ENCODE measurements at regions not wholly inside any gene's neighbourhood (a gene's known extent, or its start where the extent isn't known, plus 50 kb on each side); places are given as distances from the start of the nearest gene placed in this dataset.

DNA sequence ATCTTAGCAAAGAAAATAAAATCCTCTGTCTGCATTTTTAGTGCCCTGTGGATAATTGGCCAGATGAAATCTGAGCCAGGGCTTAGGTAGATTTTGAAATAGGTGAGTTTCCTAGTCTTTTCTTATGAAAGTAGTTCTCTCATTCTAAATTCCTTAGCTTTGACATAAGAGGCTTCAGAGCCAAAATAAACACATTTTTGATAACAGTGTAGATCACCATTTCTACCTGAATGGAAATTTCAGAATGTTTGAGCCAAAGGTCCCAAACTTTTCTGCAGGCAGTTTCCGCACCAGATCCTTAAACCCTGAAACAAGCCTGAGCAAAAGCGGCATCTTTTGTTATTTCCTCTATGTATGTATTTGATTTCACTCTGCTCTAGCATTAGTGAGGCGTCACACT, 551.2 kb downstream of the EFNB2 start:
- Histone ChIP-seq H2BK120ac (ENCODE audit: low read depth, low read length) (no peak overlapping the region), H2AK5ac (ENCODE audit: low read depth, low read length) (no peak overlapping the region), H3K4ac (ENCODE audit: low read depth, low read length) (no peak overlapping the region), H3K4me3 (ENCODE audit: insufficient read depth, low read depth, low read length) (no peak overlapping the region), H3K79me1 (ENCODE audit: low read depth in 1 of 2, low read length in 2 of 2) (no peaks in the 10 kb centered on the region), H2AFZ (replicated peaks; ENCODE audit: low read length, poor library complexity) (no peak overlapping the region), H3K23ac (ENCODE audit: low read depth, low read length) (no peak overlapping the region), H2BK5ac (ENCODE audit: low read depth, low read length, poor library complexity, severe bottlenecking) (no peak overlapping the region), H4K20me1 (ENCODE audit: insufficient read depth, low read length) (no peaks in the 10 kb centered on the region), H3K27me3 (ENCODE audit: control insufficient read depth, insufficient read depth, low read length) (no peaks in the 10 kb centered on the region), H3K56ac (ENCODE audit: extremely low read depth, insufficient read depth, low read length) (no peak overlapping the region), H3K27ac (ENCODE audit: insufficient read depth, low read length) (no peak overlapping the region), H3K4me2 (ENCODE audit: low read depth, low read length) (no peak overlapping the region), H3K9me3 (ENCODE audit: control insufficient read depth, insufficient read depth, low read length) (no peaks in the 10 kb centered on the region), H2AK9ac (replicated peaks; ENCODE audit: low read depth, low read length, poor library complexity) (no peak overlapping the region), H2BK15ac (ENCODE audit: low read depth, low read length) (no peak overlapping the region), H2BK20ac (ENCODE audit: low read depth, low read length) (no peak overlapping the region), H3K18ac (ENCODE audit: low read depth, low read length) (no peak overlapping the region), H3K36me3 (ENCODE audit: control insufficient read depth, insufficient read depth, low read length) (no peaks in the 10 kb centered on the region), H4K91ac (ENCODE audit: insufficient read depth, low read depth, low read length) (no peak overlapping the region), H3K14ac (replicated peaks; ENCODE audit: low read depth, low read length) (no peak overlapping the region), H3K4me1 (ENCODE audit: control insufficient read depth, insufficient read depth, low read length) (no peaks in the 10 kb centered on the region), H3K9ac (ENCODE audit: low read depth, low read length) (no peak overlapping the region), H3K9me1 (ENCODE audit: insufficient read depth, low read length) (no peaks in the 10 kb centered on the region), H4K8ac (ENCODE audit: low read depth in 2 of 2, low read length in 2 of 2) (no peak overlapping the region), H4K5ac (ENCODE audit: low read depth, low read length) (no peak overlapping the region)
- intact Hi-C loops (cut with micrococcal nuclease) (no loop called here), in situ Hi-C loops (cut with MboI; ENCODE audit: low sequenced_read_pairs) (no loop called here), dilution Hi-C loops (cut with HindIII; ENCODE audit: low sequenced_read_pairs, unreplicated experiment) (no loop called here)
- ChIA-PET CTCF (no interaction called here), POLR2A (ENCODE audit: unreplicated experiment) (no interaction called here)
- 100% methylated on average over 2 of the region's 3 CpGs; no CpG with 5 or more reads in 1 of the 2 experiments for WGBS, 2 experiments (ENCODE audit: extremely low coverage in 2 of 2, insufficient read length in 1 of 2)
- BruUV-seq (replicated peaks): no TSS peak
- no peak for DNase-seq
- ATAC-seq (ENCODE audit: low read depth): no peak
- TF ChIP-seq MXI1 (IDR thresholded peaks at IDR 0.05; ENCODE audit: borderline replicate concordance, low read depth, low read length): no peak

All from IMR-90 (cell line).